ENCODE measurements at regions not wholly inside any gene's neighbourhood (a gene's known extent, or its start where the extent isn't known, plus 50 kb on each side); places are given as distances from the start of the nearest gene placed in this dataset.

DNA sequence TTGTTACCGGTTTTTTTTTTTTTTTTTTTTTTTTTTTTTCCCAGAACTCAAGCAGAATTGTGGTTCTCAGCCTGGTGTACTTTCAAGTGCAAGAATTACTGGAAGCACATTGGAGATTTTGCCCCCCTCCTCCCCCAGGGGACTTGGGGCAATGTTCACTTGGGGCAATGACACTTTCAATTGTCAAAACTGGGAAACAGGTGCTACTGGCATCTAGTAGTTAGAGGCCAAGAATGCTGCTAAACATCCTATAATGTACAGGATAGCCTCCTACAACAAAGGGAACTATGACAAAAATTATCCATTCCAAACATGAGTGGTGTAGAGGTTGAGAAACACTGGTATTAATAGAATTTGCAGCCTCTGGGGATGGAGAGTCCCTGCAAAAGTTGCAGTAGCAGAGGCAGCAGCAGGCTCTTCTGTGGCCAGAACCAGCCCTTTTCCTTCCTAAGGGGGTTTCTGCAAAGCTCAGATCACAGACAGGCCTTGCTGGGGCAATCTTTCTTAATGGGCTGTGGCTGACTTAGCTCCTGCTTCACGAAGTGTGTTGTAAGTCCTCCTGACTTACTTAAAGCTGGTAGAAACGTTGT is 144.3 kb upstream of the MRPS22 start:
- H3K9me3 ChIP-seq (ENCODE audit: control insufficient read depth, insufficient read depth, low read length) = no peaks in the 10 kb centered on the region; the same call in 1 of the 2 replicates
- H3K4me1 ChIP-seq (ENCODE audit: control insufficient read depth, insufficient read depth, low read length) = peaks cover 2% of the 10 kb centered on the region
- no peaks in the 10 kb centered on the region; the same call in 1 of the 2 replicates for H3K27me3 ChIP-seq (ENCODE audit: control insufficient read depth, insufficient read depth, low read length)
- no peaks in the 10 kb centered on the region for H3K36me3 ChIP-seq (ENCODE audit: control insufficient read depth, insufficient read depth, low read length)
- H3K4me3 ChIP-seq (ENCODE audit: low read length) = no peak overlapping the region
- no peak for DNase-seq (ENCODE audit: low read depth, low spot score)
- no CpG with 5 or more reads among the region's 3 CpGs for WGBS (ENCODE audit: insufficient coverage, insufficient read length)
- no peak overlapping the region for H3K27ac ChIP-seq (ENCODE audit: low read length)

DNA sequence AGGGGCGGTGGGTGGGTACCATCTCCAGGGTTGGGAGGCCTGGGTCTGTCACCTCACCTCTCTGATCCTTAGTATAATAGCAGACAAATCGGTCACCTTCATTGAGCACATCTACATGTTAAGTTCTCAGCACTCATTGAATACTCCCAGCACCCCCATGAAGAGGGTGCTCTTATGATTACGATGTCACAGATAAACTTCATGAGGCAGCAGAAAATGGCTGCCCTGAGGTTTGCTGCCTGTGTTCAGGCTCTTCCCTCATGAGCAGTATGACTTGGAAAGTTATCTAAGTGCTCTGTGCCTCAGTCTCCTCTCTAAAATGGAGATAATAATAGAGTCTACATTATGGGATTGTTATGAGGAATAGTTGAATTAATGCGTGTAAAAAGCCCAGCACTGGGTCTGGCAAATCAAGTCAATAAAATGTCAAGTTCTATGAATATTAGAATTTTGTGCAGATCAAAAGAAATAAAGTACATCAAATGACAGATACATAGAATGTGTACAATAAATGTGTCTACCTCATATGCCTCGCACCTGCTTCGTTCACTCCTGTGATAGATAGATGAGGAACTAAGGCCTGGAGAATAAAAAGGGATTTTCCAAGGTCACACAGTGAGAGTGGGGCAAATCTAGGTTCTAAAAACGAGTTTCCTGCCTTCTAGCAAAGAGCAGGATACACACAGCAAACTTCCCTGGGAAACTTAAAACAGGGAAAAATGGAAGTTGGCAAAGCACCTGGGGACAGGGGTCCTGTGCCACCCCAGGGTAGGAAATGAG is 142.2 kb upstream of the MRPS22 start:
- WGBS (ENCODE audit: insufficient coverage, insufficient read length) = no CpG with 5 or more reads among the region's 7 CpGs
- Histone ChIP-seq H3K27me3 (ENCODE audit: control insufficient read depth, insufficient read depth, low read length) (no peaks in the 10 kb centered on the region; the same call in 1 of the 2 replicates), H3K27ac (ENCODE audit: low read length) (no peak overlapping the region), H3K4me3 (ENCODE audit: low read length) (no peak overlapping the region), H3K4me1 (ENCODE audit: control insufficient read depth, insufficient read depth, low read length) (peaks cover 2% of the 10 kb centered on the region), H3K36me3 (ENCODE audit: control insufficient read depth, insufficient read depth, low read length) (no peaks in the 10 kb centered on the region), H3K9me3 (ENCODE audit: control insufficient read depth, insufficient read depth, low read length) (no peaks in the 10 kb centered on the region)
- no peak for DNase-seq (ENCODE audit: low read depth, low spot score)

DNA sequence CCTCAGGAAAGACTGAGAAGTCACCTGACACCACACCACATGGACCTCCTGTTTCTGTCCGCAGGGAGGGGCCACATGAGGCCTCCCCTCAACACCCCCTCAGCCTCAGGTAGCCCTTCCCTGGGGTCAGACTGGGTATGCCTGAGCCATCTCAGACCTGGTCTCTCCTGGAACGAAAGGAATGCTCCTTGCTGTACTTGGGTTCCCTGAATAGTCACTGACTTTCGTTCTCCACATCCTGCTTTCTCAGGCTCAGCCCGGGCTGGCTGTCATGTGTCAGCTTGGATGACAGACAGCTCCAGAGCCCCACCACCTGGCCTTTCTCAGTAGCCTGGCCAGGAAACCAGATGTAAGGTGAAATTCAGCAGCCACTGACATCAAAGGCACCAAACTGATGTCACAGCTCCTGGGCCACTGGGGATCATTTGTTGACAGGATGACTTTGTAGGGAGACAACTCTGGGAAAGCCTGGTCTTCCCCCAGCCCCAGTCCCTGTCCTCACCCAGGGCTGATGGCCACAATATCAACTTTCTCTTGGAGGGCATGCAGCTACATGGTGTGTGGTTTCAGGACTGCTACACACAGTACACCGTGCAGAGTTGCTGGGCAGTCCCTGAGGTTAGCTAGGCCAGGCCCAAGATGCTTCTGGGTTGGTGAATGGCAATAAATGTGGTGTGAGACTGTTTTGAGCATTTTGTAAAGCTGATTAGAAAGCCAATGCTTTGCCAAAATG is 141.4 kb upstream of the MRPS22 start:
- Histone ChIP-seq H3K27me3 (ENCODE audit: control insufficient read depth, insufficient read depth, low read length) (no peaks in the 10 kb centered on the region; the same call in 1 of the 2 replicates), H3K36me3 (ENCODE audit: control insufficient read depth, insufficient read depth, low read length) (no peaks in the 10 kb centered on the region), H3K9me3 (ENCODE audit: control insufficient read depth, insufficient read depth, low read length) (no peaks in the 10 kb centered on the region), H3K4me3 (ENCODE audit: low read length) (no peak overlapping the region), H3K27ac (ENCODE audit: low read length) (no peak overlapping the region), H3K4me1 (ENCODE audit: control insufficient read depth, insufficient read depth, low read length) (peaks cover 2% of the 10 kb centered on the region)
- no CpG with 5 or more reads among the region's 5 CpGs for WGBS (ENCODE audit: insufficient coverage, insufficient read length)
- peak; percentile 22 for DNase-seq (ENCODE audit: low read depth, low spot score)

DNA sequence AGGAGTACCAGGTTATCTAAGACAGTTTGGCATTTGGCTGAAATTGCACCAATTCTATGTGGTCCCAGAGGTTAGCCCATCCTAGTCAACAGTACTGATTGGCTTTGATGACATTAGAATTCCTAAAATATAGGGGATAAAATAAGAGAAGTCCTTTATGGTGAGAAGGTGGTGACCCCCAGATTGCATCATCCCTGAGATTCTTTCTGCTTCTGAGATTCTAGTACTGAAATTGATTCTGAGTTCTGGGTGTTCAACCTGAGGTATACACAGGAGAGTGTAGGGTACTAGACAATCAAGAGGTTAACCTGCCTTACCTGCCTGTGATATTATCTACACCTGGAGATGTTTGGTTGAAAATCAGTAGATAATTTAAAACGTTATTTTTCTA is 140.9 kb upstream of the MRPS22 start:
- no peak overlapping the region for H3K4me3 ChIP-seq (ENCODE audit: low read length)
- DNase-seq (ENCODE audit: low read depth, low spot score) = no peak
- H3K27me3 ChIP-seq (ENCODE audit: control insufficient read depth, insufficient read depth, low read length) = no peaks in the 10 kb centered on the region; the same call in 1 of the 2 replicates
- H3K9me3 ChIP-seq (ENCODE audit: control insufficient read depth, insufficient read depth, low read length) = no peaks in the 10 kb centered on the region
- H3K27ac ChIP-seq (ENCODE audit: low read length) = no peak overlapping the region
- H3K36me3 ChIP-seq (ENCODE audit: control insufficient read depth, insufficient read depth, low read length) = no peaks in the 10 kb centered on the region
- peaks cover 2% of the 10 kb centered on the region for H3K4me1 ChIP-seq (ENCODE audit: control insufficient read depth, insufficient read depth, low read length)
- WGBS (ENCODE audit: insufficient coverage, insufficient read length) = no CpG with 5 or more reads among the region's 1 CpG

DNA sequence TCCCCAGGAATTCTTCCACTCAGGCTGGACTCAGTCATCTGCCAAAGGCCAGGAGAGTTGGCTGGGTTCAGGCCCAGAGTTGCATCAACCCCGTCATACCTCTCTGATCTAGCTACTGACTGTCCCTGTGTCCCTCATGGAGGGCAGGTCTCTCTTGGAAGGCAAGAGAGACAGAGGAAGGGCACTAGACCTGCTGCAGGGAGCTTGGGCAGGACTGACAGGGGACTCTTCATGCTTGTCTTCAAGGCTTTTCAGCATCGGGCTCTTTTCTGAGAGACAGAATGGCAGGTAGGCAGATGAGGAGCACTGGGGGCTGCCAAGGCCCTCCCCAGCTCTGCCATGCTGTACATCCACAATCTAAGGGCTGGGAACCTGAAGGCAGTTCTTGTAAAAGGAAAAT is 140.1 kb upstream of the MRPS22 start:
- Histone ChIP-seq H3K4me1 (ENCODE audit: control insufficient read depth, insufficient read depth, low read length) (peaks cover 2% of the 10 kb centered on the region), H3K27me3 (ENCODE audit: control insufficient read depth, insufficient read depth, low read length) (no peaks in the 10 kb centered on the region), H3K4me3 (ENCODE audit: low read length) (no peak overlapping the region), H3K9me3 (ENCODE audit: control insufficient read depth, insufficient read depth, low read length) (no peaks in the 10 kb centered on the region), H3K27ac (ENCODE audit: low read length) (no peak overlapping the region), H3K36me3 (ENCODE audit: control insufficient read depth, insufficient read depth, low read length) (no peaks in the 10 kb centered on the region)
- no peak for DNase-seq (ENCODE audit: low read depth, low spot score)
- no CpG with 5 or more reads among the region's 2 CpGs for WGBS (ENCODE audit: insufficient coverage, insufficient read length)

DNA sequence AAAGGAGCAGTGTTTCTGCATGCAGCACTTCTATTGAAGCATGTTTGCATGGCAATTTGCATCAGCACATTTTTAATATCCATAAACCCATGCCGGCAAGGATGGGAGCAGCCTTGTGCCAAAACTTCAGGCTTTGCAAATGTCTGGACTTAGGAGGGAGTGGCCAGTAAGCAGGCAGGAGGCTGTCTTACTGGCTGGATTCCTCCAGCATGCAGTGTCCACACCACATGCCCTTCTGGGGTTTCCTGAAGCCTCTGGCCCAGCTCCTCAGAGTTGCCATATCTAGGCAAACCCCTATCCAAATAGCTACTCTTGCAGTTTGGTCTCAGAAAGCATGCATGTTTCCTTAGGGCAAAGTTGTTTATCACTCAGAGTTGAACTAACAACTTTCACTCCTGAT is 139.1 kb upstream of the MRPS22 start:
- H3K4me3 ChIP-seq (ENCODE audit: low read length) = no peak overlapping the region
- no peaks in the 10 kb centered on the region for H3K27me3 ChIP-seq (ENCODE audit: control insufficient read depth, insufficient read depth, low read length)
- no peak for DNase-seq (ENCODE audit: low read depth, low spot score)
- no peak overlapping the region for H3K27ac ChIP-seq (ENCODE audit: low read length)
- H3K9me3 ChIP-seq (ENCODE audit: control insufficient read depth, insufficient read depth, low read length) = no peaks in the 10 kb centered on the region
- H3K4me1 ChIP-seq (ENCODE audit: control insufficient read depth, insufficient read depth, low read length) = peaks cover 2% of the 10 kb centered on the region
- no peaks in the 10 kb centered on the region for H3K36me3 ChIP-seq (ENCODE audit: control insufficient read depth, insufficient read depth, low read length)
- WGBS (ENCODE audit: insufficient coverage, insufficient read length) = no CpG with 5 or more reads among the region's 1 CpG

DNA sequence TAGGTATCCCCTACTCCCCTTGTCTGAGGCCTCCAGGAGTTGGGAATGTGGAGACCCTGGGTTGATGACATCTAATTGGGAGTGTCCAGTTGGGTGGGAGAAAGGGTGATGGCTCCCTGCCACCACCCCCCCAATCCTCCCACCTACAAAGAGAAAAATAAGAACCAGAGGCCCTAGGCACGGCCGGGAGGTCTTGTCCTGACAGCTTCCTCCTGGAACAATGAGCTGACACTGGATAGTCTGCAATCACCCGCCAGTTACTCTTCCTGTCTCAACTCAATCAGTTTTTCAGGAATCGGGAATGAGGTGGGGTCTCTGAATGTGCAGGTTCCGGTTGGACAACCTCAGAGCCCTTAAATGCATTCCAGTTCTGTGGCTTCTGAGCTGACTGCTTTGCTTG is 129.9 kb upstream of the MRPS22 start:
- Histone ChIP-seq H3K27me3 (ENCODE audit: control insufficient read depth, insufficient read depth, low read length) (no peaks in the 10 kb centered on the region), H3K36me3 (ENCODE audit: control insufficient read depth, insufficient read depth, low read length) (no peaks in the 10 kb centered on the region), H3K4me1 (ENCODE audit: control insufficient read depth, insufficient read depth, low read length) (no peaks in the 10 kb centered on the region), H3K4me3 (ENCODE audit: low read length) (no peak overlapping the region), H3K9me3 (ENCODE audit: control insufficient read depth, insufficient read depth, low read length) (no peaks in the 10 kb centered on the region), H3K27ac (ENCODE audit: low read length) (no peak overlapping the region)
- WGBS (ENCODE audit: insufficient coverage, insufficient read length) = no CpG with 5 or more reads among the region's 5 CpGs
- DNase-seq (ENCODE audit: low read depth, low spot score) = no peak

DNA sequence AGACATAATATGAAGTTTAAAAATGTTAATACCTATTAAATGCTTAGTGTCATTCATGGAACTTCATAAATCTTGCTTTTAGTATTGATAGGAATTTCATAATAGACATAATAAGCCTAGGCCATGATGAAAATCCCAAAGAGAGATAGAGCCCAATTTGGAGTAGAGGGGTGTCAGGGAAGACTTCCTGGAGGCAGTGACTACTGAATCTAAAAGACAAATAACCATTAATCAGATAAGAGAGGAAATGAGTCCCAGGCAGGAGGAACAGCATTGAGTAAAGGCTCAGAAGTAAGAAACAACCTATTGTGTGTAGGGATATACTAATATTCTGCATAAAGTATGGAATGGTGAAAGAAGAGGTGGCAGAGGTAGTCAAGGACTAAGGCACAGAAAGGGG is 126.9 kb upstream of the MRPS22 start:
- Histone ChIP-seq H3K4me3 (ENCODE audit: low read length) (no peak overlapping the region), H3K27ac (ENCODE audit: low read length) (no peak overlapping the region), H3K27me3 (ENCODE audit: control insufficient read depth, insufficient read depth, low read length) (no peaks in the 10 kb centered on the region), H3K4me1 (ENCODE audit: control insufficient read depth, insufficient read depth, low read length) (no peaks in the 10 kb centered on the region), H3K9me3 (ENCODE audit: control insufficient read depth, insufficient read depth, low read length) (no peaks in the 10 kb centered on the region), H3K36me3 (ENCODE audit: control insufficient read depth, insufficient read depth, low read length) (no peaks in the 10 kb centered on the region)
- no peak for DNase-seq (ENCODE audit: low read depth, low spot score)

DNA sequence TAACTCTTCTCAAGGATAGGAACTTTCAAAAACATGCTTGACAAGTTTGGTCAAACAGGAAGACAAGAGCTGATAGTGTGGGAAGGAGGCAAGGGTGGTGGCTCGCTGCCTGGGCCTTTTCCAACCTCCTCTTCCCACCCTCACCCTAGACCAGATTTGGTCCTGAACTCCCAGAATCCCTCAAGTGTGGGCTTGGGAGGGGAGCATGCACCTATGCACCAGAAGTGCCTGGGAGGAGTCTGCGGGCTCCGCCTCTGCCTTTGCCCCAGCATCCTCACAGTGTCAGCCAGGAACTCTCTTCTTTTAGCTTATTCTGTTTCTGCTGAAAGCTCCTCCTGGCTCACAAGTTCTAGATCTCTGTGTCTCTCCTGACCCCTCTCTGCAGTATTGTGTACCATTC is 126.2 kb upstream of the MRPS22 start:
- Histone ChIP-seq H3K27me3 (ENCODE audit: control insufficient read depth, insufficient read depth, low read length) (no peaks in the 10 kb centered on the region), H3K4me1 (ENCODE audit: control insufficient read depth, insufficient read depth, low read length) (no peaks in the 10 kb centered on the region), H3K36me3 (ENCODE audit: control insufficient read depth, insufficient read depth, low read length) (no peaks in the 10 kb centered on the region), H3K4me3 (ENCODE audit: low read length) (no peak overlapping the region), H3K9me3 (ENCODE audit: control insufficient read depth, insufficient read depth, low read length) (no peaks in the 10 kb centered on the region), H3K27ac (ENCODE audit: low read length) (no peak overlapping the region)
- DNase-seq (ENCODE audit: low read depth, low spot score) = no peak
- no CpG with 5 or more reads among the region's 3 CpGs for WGBS (ENCODE audit: insufficient coverage, insufficient read length)

DNA sequence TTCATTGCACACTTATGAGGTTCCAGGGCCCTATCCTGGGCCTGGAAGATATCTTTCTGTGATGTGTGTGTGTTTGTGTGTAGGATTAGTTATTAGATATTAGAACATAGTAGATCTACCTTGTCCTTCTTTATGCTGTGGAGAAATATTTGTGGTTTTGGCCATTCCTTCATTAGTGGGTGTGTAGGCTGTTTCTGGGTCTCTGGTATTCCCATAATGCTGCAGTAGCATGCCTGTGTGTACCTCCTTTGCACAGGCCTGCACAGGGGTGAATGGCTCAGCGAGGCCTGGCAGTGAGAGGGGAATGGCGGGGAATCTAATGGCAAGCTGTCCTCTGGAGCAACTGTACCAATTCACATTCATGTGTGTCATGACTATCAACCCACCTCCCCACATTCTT is 125.8 kb upstream of the MRPS22 start:
- no peak overlapping the region for H3K4me3 ChIP-seq (ENCODE audit: low read length)
- no peak for DNase-seq (ENCODE audit: low read depth, low spot score)
- no peaks in the 10 kb centered on the region for H3K9me3 ChIP-seq (ENCODE audit: control insufficient read depth, insufficient read depth, low read length)
- WGBS (ENCODE audit: insufficient coverage, insufficient read length) = no CpG with 5 or more reads among the region's 2 CpGs
- no peak overlapping the region for H3K27ac ChIP-seq (ENCODE audit: low read length)
- H3K36me3 ChIP-seq (ENCODE audit: control insufficient read depth, insufficient read depth, low read length) = no peaks in the 10 kb centered on the region
- H3K4me1 ChIP-seq (ENCODE audit: control insufficient read depth, insufficient read depth, low read length) = no peaks in the 10 kb centered on the region
- no peaks in the 10 kb centered on the region for H3K27me3 ChIP-seq (ENCODE audit: control insufficient read depth, insufficient read depth, low read length)

Measured in iPS DF 6.9 (cell line).